ENCODE measurements at regions not wholly inside any gene's neighbourhood (a gene's known extent, or its start where the extent isn't known, plus 50 kb on each side); places are given as distances from the start of the nearest gene placed in this dataset.

DNA sequence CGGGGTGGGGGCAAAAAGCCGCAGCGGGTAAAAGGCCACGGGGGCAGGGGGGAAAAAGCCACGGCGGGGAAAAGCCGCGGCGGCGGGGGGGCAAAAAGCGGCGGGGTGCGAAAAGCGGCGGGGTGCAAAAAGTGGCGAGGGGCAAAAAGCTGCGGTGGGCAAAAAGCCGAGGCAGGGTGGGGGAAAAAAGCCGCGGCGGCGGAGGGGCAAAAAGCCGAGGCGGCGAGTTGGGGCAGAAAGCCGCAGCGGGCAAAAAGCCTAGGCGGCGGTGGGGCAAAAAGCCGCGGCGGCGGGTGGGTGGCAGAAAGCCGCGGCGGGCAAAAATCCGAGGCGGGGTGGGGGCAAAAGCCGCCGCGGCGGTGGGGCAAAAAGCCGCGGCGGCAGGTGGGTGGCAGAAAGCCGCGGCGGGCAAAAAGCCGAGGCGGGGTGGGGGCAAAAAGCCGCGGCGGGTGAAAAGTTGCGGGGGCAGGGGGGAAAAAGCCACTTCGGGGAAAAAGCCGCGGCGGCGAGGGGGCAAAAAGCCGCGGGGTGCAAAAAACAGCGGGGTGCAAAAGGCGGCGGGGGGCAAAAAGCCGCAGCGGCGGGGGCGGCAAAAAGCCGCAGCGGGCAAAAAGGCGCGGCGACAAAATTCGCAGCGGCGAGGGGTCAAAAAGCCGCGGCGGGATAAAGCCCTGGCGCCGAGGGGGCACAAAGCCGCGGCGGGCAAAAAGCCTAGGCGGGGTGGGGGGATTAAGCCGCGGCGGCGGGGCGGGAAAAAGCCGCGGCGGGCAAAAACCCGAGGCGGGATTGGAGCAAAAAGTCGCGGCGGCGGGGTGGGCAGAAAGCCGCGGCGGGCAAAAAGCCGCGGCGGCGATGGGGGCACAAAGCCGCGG lies 3901.2 kb downstream of the SRGAP2C start:
- Histone ChIP-seq H3K79me1 (ENCODE audit: low read depth, low read length) (no peaks in the 10 kb centered on the region), H3K36me3 (ENCODE audit: control insufficient read depth in 2 of 4, insufficient read depth in 4 of 4, low read length in 3 of 4) (no peaks in the 10 kb centered on the region; a peak in 1 of 8 replicates), H4K5ac (ENCODE audit: insufficient read length, low read depth, low read length) (no peak overlapping the region), H2BK120ac (replicated peaks; ENCODE audit: low read depth, low read length) (no peak overlapping the region), H3K14ac (ENCODE audit: insufficient read length) (no peak overlapping the region), H3K4ac (replicated peaks; ENCODE audit: insufficient read length, low read depth, low read length) (no peak overlapping the region), H2AFZ (ENCODE audit: low read length) (no peak overlapping the region), H3K27me3 (replicated peaks in 1 of 4; ENCODE audit: control insufficient read depth in 3 of 4, extremely low read depth in 1 of 4, insufficient read depth in 3 of 4, low read length in 3 of 4) (no peaks in the 10 kb centered on the region), H3K4me3 (ENCODE audit: extremely low read depth in 1 of 4, insufficient read depth in 2 of 4, low read depth in 3 of 4, low read length in 4 of 4) (no peak overlapping the region), H2BK12ac (ENCODE audit: low read depth, low read length) (no peak overlapping the region), H4K91ac (replicated peaks; ENCODE audit: insufficient read length, low read length) (no peak overlapping the region), H2BK5ac (ENCODE audit: low read depth, low read length) (no peak overlapping the region), H3K4me1 (replicated peaks in 1 of 4; ENCODE audit: control insufficient read depth in 3 of 4, insufficient read depth in 4 of 4, low read length in 3 of 4) (no peaks in the 10 kb centered on the region), H3K23ac (ENCODE audit: insufficient read length) (no peak overlapping the region), H2BK15ac (ENCODE audit: low read length) (no peak overlapping the region), H3K4me2 (ENCODE audit: insufficient read depth in 1 of 2, low read depth in 2 of 2, low read length in 2 of 2) (no peak overlapping the region), H3K23me2 (ENCODE audit: low read depth, low read length) (no peaks in the 10 kb centered on the region; the same call in 1 of the 2 replicates), H4K8ac (ENCODE audit: extremely low read depth, insufficient read depth, low read length) (no peak overlapping the region), H3K9me3 (ENCODE audit: insufficient read depth in 2 of 2, low read depth in 1 of 2, low read length in 1 of 2) (peaks cover 36 to 40% of the 10 kb centered on the region in 2 experiments), H3K79me2 (ENCODE audit: control insufficient read depth in 1 of 2, insufficient read depth in 2 of 2, low read length in 2 of 2) (no peaks in the 10 kb centered on the region), H2AK5ac (ENCODE audit: low read depth, low read length) (no peak overlapping the region), H3K9ac (replicated peaks in 1 of 4; ENCODE audit: extremely low read depth in 1 of 4, low read depth in 3 of 4, low read length in 3 of 4) (no peak overlapping the region), H3K56ac (replicated peaks; ENCODE audit: insufficient read length, low read depth, low read length) (no peak overlapping the region), H2BK20ac (ENCODE audit: low read length) (no peak overlapping the region), H3K27ac (ENCODE audit: low read depth, low read length) (no peak overlapping the region), H3K18ac (ENCODE audit: extremely low read depth, low read length) (no peak overlapping the region), H4K20me1 (replicated peaks in 1 of 2; ENCODE audit: control insufficient read depth in 1 of 2, insufficient read depth in 2 of 2, low read length in 2 of 2) (no peaks in the 10 kb centered on the region)
- ChIA-PET POLR2A (ENCODE audit: partially characterized antibody) (no interaction called here), CTCF (ENCODE audit: partially characterized antibody) (no interaction called here)
- FAIRE-seq: no peak
- no CpG with 5 or more reads among the region's 108 CpGs for WGBS, 2 experiments (ENCODE audit: extremely low coverage in 1 of 2, insufficient coverage in 1 of 2, insufficient read length in 1 of 2, insufficient replicate concordance in 2 of 2, low coverage in 1 of 2, low lambda C conversion rate in 2 of 2, missing lambda C conversion rate in 1 of 2)
- DNase-seq (ENCODE audit: low read depth in 1 of 2, low spot score in 2 of 2): no peak
- no peak for TF ChIP-seq EZH2 (IDR thresholded peaks at IDR 0.05; ENCODE audit: low read depth, low read length, severe bottlenecking)
- TF ChIP-seq SIRT6 (IDR thresholded peaks at IDR 0.05; ENCODE audit: low read length): no peak
- no peak for TF ChIP-seq NANOG (IDR thresholded peaks at IDR 0.05; ENCODE audit: insufficient read depth, low read depth, low read length, poor library complexity, severe bottlenecking)
- no peak for TF ChIP-seq CREB1 (IDR thresholded peaks at IDR 0.05)
- no peak for TF ChIP-seq SIX5 (IDR thresholded peaks at IDR 0.05; ENCODE audit: low read depth, low read length)
- TF ChIP-seq, protein P1, sequence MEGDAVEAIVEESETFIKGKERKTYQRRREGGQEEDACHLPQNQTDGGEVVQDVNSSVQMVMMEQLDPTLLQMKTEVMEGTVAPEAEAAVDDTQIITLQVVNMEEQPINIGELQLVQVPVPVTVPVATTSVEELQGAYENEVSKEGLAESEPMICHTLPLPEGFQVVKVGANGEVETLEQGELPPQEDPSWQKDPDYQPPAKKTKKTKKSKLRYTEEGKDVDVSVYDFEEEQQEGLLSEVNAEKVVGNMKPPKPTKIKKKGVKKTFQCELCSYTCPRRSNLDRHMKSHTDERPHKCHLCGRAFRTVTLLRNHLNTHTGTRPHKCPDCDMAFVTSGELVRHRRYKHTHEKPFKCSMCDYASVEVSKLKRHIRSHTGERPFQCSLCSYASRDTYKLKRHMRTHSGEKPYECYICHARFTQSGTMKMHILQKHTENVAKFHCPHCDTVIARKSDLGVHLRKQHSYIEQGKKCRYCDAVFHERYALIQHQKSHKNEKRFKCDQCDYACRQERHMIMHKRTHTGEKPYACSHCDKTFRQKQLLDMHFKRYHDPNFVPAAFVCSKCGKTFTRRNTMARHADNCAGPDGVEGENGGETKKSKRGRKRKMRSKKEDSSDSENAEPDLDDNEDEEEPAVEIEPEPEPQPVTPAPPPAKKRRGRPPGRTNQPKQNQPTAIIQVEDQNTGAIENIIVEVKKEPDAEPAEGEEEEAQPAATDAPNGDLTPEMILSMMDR (IDR thresholded peaks at IDR 0.05; ENCODE audit: control extremely low read depth in 1 of 3, insufficient read depth in 1 of 3, low read depth in 1 of 3, low read length in 3 of 3): no peak
- TF ChIP-seq CEBPB (IDR thresholded peaks at IDR 0.05; ENCODE audit: low read depth, low read length): no peak
- no peak for TF ChIP-seq RFX5 (IDR thresholded peaks at IDR 0.05; ENCODE audit: borderline replicate concordance, low read depth, low read length)
- TF ChIP-seq TAF7 (optimal IDR thresholded peaks at IDR 0.05; ENCODE audit: borderline replicate concordance, low read depth, low read length): no peak
- no peak for TF ChIP-seq CBX5 (IDR thresholded peaks at IDR 0.05; ENCODE audit: low read depth, low read length)
- TF ChIP-seq POLR2AphosphoS5 (IDR thresholded peaks at IDR 0.05; ENCODE audit: low read depth, low read length): no peak
- TF ChIP-seq SP4 (IDR thresholded peaks at IDR 0.05; ENCODE audit: low read length): no peak

All from H1 (cell line).